Stimulated activated CD4-positive, alpha-beta T cell treated with anti-CD3 and anti-CD28 coated beads, Interleukin-15, amount 100 ng/mL, for 24 hours (primary cell): ENCODE measurements at regions not wholly inside any gene's neighbourhood (a gene's known extent, or its start where the extent isn't known, plus 50 kb on each side); places are given as distances from the start of the nearest gene placed in this dataset.

ENCODE experiments used
- DNase-seq: peaks from one replicate; pipeline ENCODE4 v3.0.0-alpha.2; 2020

DNA sequence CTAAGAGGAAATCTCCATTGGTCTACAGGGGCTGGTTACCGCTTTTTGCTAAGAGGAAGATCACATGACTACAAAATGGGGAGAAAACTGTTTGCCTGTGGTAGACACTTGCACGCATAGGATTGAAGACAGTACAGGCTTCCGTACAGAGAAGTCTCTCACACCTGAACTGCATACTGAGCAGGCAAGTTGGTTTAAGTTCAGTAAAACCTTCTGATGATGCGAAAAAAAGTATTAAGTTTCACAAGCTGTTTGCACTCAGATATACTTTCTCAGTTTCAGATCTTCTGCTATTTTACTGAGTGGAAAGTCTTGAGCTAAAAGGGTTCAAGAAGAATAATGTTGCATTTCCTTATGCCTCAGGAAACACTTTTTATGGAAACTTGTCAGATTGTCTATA lies 292.2 kb upstream of the MC4R start:
- DNase-seq = no peak

DNA sequence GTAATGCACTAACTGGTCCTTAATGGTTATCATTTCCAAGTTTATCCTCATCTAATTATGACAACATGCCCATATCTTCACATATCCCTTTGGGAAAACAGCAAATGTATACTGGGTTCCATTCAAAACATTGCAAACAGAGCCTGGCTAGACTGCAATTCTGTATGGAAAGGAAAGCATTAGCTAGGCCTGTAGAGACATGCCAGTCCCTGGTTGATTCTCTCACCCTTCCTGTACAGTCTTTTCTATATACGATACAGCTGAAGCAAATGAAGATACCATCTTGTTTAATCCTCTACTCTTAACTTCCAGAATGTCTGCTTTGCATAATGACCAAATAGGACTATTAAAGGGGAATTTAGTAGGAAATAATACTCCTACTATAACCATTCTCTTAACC lies 294.4 kb upstream of the MC4R start:
- no peak for DNase-seq

DNA sequence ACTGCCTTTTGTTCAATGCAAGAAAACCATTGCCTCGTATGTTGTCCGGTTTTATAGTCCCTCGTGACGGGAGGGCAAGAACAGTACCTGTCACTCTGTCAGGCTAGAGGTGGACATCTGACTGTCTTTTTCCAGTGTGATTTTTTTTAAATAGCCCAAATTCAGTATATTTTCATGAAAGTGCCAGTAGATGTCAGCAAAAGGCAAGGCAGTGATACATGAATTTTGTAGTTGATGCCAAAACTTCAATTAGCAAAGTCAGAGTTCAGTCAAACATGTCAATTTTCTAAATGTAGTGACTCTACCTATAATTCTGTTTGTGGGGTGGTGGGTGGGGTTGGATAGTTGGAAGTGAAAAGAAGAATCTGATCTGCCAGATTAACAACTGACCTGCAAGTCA lies 296.0 kb upstream of the MC4R start:
- DNase-seq = no peak

DNA sequence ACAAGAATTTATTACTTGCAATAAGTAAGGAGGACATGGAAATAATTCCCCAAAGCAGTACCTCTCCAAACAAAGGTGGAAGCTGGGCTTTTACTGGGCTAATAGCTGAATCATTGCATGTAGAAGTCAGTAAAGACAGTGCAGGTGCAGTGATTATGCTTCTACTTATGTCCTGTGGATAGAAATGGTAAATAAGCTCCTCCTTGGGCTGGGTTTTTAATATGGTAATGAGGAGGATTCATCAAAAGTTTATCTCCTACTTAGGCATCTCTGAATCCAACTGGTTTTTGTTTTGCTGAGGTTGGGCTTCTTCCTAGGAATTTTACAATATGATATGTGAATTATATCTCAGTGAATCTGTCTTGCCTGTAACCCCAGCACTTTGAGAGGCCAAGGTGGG lies 297.4 kb upstream of the MC4R start:
- DNase-seq = no peak

DNA sequence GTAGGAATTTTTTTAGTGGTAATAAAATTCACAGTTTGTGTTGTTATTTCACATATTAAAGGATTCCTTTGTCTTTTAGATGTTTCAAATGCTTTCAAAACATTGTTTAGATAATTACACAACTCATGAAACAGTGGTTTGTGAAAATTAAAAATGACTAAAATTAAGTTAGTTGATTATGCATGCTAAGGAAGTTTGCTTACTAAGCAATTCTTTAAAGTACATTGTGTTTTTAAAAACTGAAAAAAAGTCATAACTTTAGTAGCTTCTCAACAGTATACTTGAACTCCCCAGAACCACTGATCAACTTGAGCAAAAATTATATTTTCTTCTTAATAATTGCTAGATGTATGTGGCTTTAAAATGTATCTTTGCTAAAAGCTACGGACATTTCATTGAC lies 298.4 kb upstream of the MC4R start:
- no peak for DNase-seq

DNA sequence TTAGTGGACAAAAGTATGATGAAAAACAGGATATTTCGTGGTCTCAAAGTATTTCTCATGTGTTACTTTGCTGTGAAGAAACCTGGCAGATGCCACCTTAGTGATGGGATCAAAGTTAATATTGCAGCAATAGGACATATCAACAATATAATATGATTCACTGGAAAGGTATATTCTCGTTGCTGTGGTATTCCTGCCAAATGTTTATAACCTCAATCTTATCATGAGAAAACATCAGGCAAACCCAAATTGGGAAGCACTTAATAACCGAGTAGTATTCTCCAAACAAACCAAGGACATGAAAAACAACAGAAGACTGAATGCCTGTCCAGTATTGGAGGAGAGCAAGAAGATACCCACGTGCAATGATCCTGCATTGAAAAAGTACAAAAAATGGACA lies 302.6 kb upstream of the MC4R start:
- no peak for DNase-seq

DNA sequence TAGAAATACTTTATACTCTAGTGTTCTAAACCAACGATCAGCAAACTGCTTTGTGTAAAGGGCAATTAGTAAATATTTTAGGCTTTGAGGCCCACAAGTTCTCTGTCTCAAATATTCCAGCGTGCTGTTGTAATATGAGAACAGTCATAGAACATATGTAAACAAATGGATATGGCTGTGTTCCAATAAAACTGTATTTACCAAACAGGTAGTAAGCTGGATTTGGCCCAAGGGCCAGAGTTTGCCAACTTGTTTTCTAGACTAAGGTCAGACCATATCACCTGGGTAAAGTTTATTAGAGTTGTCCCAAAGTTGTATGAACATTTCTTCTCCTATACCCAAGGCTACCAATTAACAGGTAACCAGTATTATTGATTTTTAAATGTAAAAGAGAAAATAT lies 303.2 kb upstream of the MC4R start:
- DNase-seq = no peak

DNA sequence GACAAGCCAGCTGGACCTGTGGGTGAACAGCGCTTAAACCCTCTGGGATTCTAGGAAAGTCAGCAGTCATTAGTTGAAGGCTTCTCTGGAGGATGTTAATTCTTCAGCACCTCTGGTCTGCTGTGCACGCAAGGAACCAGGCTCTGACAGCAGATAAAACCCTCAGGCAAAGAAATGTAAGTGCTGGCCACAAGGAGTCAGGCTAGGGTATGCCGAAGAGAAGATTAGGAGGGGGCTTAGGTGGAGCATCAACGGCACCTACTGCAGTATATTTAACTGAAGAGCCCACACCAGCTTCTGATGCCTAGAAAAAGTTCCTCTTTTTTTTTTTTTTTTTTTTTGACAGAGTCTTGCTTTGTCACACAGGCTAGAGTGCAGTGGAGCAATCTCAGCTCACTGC lies 304.2 kb upstream of the MC4R start:
- no peak for DNase-seq

DNA sequence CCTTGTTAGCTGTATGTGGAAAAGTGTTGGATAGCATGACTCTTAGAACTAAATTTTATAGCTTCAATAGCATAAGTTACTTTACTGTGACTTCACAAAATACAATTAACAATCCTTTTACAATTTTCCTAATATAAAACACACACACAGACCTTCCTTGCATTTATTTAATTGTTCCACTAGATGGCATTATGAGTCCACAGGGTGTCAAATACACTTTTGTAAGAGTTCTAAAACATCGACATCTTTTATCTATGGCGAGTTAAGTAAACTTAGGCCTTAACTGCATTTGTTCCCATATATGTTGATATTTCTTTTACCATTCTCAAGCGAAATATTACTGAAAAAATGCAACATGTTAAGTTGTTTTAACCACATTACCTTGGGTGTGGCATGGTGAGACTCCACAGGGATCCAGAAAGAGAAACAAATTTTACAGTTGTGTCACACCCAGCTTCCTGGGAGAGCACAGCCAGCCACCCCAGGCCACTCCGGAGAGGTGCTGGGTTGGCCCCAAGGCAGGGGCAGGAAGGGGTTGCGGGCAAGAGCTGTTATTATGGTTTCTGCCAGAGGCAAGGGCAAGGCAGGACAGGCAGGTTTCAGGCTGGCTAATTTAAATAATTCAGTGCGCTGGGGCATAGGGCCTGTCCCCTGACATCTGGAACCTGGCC lies 312.4 kb upstream of the MC4R start:
- no peak for DNase-seq

DNA sequence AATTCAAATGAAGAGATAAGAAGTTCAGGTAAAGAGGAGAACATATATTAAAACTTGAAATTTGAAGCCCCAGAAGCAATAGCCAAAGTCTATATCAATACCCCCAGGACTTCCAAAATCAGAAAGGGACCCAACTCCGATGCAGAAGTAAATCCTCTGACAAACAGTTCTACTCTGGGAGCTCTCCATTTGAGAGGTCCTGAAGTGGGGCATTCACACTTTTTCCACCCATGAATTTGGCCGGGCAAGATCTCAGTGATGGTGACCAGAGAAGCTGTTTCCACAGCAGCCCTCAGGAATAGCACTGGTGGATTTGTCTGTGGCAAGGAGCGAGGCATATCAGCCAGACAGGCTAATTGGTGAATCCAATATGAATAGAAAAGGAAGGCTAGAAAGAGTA lies 313.6 kb upstream of the MC4R start:
- DNase-seq = no peak

DNA sequence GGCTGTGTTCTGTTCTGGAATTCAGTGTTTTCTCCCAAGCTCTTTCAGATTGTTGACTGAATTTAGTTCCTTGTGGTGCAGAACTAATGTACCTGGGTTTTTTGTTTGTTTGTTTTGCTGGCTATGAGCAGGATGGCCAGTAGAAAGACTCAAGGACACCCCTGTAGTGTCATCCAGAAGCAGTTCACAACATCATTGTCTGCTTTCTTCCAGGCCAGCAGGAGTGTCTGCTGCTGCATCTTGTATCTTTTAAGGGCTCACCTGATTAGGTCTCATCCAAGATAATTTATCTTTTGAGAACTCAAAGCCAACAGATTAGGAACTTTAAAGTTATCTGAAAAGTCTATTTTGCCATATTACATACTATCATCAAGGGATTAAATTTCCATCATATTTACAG lies 318.5 kb upstream of the MC4R start:
- DNase-seq = no peak

DNA sequence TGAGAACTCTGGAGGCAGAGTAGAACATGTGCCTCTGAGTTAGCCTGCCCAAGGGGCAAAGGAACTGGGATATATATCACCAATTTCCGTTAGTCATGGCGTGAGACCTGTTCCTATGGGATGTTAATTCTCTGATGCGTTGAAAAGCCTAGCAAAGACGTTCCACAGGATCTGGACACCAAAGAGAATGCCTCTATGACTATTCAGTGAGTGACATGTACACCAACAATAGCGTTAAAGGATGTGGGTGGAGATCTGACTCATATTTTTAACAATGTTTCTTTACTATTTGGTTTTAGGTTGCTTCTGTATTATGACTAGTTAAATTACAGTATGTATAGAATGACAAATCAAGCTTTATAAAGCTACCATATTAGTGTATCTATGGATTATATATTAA lies 320.9 kb upstream of the MC4R start:
- DNase-seq = no peak

DNA sequence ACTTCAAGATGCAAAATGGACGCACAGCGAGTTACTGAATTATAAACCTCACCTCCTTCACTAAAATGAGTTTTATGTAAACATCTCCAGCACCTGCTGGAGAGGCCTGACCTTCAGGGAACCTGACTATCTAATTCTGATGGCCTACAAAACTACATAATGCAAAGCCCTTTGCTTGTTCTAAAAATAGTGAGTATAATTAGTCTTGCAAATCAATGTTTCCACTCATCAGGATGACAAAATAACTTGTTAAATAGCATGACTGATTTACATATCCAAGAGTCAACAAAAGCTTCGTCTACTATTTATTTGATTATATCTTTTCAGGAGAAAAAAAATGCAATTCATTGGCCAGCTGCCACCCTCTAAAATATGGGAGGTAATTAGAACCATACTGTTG lies 326.3 kb upstream of the MC4R start:
- no peak for DNase-seq

DNA sequence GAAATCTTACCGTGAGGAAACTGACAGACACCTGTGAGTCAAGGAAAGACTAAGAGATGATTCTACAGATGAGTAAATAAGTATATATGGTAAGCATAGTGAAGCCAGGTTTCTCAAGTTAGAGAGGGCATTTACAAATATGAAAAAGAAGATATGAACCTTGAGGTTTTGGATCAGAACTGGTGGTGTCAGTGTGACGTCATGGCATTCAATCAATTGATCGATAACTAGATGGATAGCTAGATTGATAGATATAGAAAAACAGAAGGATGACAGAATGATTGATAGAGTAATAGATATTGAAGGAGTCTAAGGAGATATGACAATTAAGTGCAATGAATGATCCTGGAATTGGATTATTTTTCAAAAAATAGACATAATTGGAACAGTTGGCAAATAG lies 350.2 kb upstream of the MC4R start:
- no peak for DNase-seq

DNA sequence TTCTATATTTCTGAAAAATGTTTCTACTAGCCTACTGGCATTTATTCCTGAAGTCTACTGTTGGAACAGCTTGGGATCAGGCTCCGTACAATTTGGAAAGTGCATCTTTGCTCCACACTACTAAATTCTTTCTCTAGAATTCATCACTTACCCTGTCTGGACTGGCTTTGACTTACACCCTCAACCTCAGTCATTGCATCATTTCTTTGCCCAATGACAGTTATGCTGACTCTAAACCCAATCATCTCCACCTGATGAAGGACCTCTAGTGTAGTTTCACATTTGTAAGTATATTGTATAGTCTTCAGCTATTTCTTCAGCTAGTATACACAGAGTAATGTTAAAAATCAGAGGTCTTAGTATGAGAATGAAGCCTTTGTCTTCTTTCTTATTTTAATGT lies 359.6 kb upstream of the MC4R start:
- no peak for DNase-seq

DNA sequence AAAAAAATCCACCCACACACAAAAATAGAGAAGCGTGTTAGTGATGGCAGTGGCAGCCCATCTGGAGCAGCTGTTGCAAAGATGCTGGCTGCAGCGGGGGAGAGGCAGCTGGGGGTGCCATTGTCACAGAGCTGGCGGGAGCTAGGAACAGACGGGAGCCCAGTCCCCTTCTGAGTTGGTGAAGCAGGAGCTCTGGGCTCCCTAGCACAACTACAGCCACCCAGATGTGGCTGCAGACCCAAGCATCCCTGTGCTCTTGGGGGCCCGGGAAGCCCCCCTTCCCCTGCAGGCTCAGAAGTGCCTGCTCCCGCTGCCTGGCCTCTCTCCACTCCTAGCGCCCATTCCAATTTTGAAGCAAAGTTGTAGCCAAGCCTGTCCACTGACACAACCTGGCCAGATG lies 366.6 kb upstream of the MC4R start:
- no peak for DNase-seq

DNA sequence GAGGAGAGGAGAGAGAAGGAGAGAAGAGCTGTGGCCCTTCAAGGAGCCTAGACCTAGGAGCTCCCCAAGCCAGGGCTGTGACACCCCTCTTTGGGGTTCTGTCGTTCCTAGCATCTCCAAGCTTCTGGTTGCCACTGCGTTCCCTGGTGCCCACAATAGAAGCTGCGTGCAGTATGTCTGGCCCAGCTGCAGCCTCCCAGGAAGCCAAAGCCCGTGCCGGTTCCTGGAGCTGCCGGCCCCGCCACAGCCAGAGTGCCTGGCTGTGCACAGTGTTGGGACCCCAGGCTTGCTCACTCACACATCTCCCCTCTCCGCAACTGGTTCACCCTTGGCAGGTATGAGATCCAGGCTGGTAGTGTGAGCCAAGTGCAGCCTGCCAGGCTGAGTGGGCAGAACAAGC lies 367.7 kb upstream of the MC4R start:
- DNase-seq = no peak

DNA sequence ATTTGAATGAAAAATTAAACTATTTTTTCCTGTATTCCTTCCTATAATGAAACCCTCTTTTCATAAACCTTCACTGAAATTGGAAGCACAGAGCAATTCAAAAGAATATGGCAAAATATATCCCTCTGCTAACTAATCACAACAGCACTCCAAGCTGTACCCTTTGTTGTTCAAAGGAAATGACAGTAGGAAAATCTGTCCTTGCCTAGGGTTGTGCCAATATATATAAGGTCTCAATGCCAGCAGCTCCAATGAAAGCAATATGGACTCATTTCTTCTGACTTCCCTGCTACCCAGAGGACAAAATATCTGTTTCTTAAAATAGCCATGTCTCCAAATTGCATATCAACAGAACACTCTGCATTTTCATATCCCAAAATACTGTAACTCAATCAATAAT lies 373.9 kb upstream of the MC4R start:
- no peak for DNase-seq

DNA sequence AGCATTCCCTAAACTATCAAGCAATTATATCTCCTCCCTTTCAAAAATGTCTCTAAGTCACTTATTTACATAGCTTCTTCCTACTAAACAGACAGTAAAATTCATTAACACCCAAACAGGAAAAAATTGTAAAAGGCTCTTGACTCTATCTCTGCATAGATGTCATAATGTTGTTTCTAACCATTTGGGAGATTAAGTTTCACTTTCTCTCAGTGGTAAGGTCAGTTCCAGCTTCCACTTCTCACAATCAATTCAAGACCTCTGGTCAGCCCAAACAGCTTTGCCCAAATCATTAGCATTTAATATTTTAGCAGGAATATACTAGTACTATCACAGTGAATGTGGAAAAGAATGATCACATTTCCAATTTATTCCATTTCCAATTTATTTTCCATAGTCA lies 374.3 kb upstream of the MC4R start:
- DNase-seq = no peak

DNA sequence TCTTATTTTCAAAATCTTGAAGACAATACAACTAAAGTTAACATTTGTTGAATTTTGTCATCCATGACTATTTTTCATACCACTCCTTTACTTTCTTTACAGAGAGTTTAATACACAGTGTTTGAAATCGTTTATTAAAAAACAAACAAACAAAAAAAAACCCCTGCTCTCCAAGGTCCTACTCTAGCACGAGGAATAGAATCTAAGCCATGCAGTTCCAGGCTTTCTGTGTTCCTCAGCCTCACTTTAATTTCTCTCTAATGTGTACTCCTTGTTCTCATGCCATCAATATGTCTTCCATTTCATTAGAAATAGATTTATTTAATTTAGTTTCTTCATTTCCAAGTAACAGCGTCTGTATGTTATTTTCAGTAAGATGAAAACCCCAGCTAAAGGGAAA lies 381.2 kb upstream of the MC4R start:
- DNase-seq = no peak

DNA sequence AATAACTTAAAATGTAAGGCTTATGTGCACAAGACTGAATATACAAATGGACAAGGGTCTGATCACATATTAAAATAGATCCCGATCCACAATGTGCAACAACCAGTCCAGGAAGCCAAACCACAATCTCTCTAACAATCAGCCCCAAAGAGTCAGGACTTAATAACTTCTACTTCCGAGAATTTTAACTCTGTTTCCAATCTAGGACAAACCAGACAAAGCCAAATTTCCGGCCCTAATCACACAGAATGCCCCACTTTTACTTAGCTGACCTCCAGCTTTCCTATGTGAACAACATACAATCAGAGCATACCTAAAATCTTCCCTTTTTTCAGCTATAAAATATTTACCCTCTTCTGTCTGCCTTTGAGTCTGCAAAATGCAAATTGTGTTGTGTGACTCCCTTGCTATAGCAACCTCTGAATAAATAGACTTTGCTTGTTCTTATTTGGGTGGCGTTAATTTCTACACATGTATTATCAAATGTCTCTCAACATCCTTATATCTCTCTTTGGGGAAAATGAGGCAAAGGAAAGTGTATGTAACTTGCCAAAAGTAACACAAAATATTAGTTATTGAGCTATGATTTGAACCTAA lies 381.9 kb upstream of the MC4R start:
- DNase-seq = no peak

DNA sequence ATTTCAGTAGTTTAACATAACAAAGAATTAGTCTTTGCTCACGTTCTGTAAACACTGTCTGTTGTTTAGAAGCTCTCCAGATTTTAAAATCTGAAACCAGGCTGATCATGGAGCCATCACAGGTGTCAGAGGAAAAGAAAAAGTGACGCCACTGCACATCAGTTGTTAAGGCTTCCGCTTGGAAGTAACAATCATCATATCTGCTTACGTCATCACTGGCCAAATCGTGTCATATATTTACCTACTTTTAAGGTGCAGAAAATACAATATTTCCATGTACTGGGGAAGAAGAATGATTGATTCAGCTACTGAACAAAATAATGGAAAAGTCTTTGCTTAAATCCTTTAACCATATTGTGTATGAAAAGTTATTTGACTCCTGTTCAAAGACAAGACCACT lies 382.6 kb upstream of the MC4R start:
- no peak for DNase-seq

DNA sequence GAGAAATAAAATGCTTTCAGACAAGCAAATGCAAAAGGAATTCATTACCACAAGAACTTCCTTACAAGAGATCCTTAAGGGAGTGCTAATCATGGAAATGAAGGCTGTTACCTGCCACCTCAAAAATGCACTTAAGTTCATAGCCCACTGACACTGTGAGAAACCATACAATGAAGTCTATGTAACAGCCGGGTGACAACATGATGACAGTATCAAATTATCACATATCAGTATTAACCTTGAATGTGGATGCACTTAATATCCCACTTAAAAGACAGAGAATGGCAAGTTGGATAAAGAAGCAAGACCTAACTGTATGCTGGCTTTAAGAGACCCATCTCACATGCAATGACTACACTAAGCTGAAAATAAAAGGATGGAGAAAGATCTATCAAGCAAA lies 403.4 kb upstream of the MC4R start:
- DNase-seq = no peak

DNA sequence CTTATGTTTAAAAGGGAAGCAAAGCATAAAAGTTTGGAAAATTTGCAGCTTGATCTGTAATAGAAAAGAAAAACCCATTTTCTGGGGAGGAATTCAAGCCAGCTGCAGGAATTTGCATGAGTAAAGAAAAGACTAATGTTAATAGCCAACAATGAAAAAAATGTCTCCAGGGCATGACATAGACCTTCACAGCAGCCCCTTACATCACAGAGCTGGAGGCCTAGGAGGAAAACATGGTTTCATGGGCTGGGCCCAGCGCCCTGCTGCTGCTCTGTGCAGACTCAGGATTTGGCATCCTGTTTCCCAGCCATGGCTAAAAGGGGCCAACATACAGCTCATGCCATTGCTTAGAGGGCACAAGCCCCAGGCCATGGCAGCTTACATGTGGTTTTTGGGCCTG lies 411.6 kb upstream of the MC4R start:
- no peak for DNase-seq

DNA sequence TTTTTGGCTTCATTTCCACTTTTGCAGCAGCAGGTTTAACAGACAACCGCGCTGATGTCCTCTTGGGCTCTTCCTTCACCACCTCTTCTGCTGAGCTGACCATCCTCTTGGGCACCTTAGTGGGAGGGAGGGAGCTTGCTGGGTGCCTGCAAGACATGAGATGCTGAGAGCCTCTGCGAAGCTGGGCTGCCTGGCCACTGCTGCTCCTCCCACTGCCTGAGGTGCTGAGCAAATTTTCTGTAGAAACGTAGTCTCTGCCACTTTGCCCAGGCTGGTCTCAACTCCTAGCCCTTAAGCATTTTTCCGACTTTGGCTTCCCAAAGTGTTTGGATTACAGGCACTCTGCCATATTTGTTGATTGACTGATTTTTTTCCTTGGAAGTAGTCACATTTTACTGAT lies 422.2 kb upstream of the MC4R start:
- no peak for DNase-seq

DNA sequence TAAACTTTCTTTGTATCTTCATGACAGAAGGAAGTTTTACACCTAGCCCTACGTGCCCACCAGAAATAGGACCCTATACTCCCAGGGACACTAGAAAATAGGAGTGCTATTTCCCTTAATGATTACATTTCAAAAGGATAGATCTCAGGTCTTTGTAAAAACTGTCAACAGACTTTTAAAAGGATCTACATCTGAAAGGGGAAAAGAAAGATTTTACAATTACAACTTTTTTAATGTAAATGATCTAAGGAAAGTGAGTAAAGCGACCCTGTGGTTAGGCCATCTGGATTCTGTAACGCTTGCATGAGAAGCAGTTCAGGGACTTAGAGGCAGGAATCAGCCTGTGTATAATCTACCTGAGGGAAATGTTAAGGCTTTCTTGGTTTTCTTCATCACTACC lies 431.8 kb upstream of the MC4R start:
- no peak for DNase-seq
